ENCODE measurements at regions not wholly inside any gene's neighbourhood (a gene's known extent, or its start where the extent isn't known, plus 50 kb on each side); places are given as distances from the start of the nearest gene placed in this dataset.

- no peak for TF ChIP-seq CTCF (IDR thresholded peaks at IDR 0.05; ENCODE audit: poor library complexity, severe bottlenecking)
- TF ChIP-seq EZH2 (IDR thresholded peaks at IDR 0.05; ENCODE audit: borderline replicate concordance, insufficient read depth, low read length, poor library complexity, severe bottlenecking): no peak
- TF ChIP-seq TAF1 (IDR thresholded peaks at IDR 0.05; ENCODE audit: low read depth): no peak
- TF ChIP-seq MXI1 (conservative IDR thresholded peaks at IDR 0.05; ENCODE audit: poor library complexity, severe bottlenecking): no peak
- no peak for TF ChIP-seq POLR2AphosphoS5 (IDR thresholded peaks at IDR 0.05)
These were observed 419.7 kb upstream of the PRICKLE1 start for GRCh38 chr12:43008953-43009845.
